HEK293 (cell line): ENCODE measurements at regions not wholly inside any gene's neighbourhood (a gene's known extent, or its start where the extent isn't known, plus 50 kb on each side); places are given as distances from the start of the nearest gene placed in this dataset.
"Not testable (repeated sequence)": the region's sequence is repeated elsewhere in the genome, so short reads cannot be mapped to it uniquely, and the experiment has no call there.

Source experiments
- CTCF ChIA-PET: fragments of 350-600 bp; formaldehyde crosslinking; extraction: SDS; loops from one replicate; lab custom pipeline; 2021; ENCODE audit warnings: antibody characterized with exemption; lab: Yijun Ruan, JAX
- POLR2A ChIA-PET: fragments of 300-600 bp; formaldehyde crosslinking; extraction: SDS; loops from one replicate; lab custom pipeline; 2020; ENCODE audit warnings: antibody characterized with exemption, inconsistent platforms; lab: Yijun Ruan, JAX
- H3K27ac ChIP-seq: fragments of 200-500 bp; sonication (Bioruptor generic); 2 replicates; pipeline ENCODE4 v1.5.1; 2014; ENCODE audit warnings: low read depth, low read length, control low read depth, inconsistent platforms; ENCODE audit errors: extremely low read depth
- H3K36me3 ChIP-seq, 2 experiments: fragments of 200-500 bp in 1 of 2; sonication (Bioruptor generic) in 1 of 2; 1 replicate in 1 of 2; 2 replicates in 1 of 2; pipeline ENCODE4 v1.5.1; 2014 to 2017; ENCODE audit warnings: inconsistent platforms in 2 of 2, low read length in 2 of 2; ENCODE audit not compliant: control insufficient read depth in 2 of 2, insufficient read depth in 1 of 2
- H3K4me1 ChIP-seq: fragments of 200-500 bp; sonication (Bioruptor generic); 2 replicates; pipeline ENCODE4 v1.5.1; 2014; ENCODE audit warnings: mild to moderate bottlenecking, low read length, inconsistent platforms; ENCODE audit not compliant: control insufficient read depth, insufficient read depth
- H3K4me3 ChIP-seq: 2 replicates; pipeline ENCODE4 v1.5.1; 2011; ENCODE audit warnings: low read depth, mild to moderate bottlenecking, control low read depth, low read length, moderate library complexity
- H3K9me3 ChIP-seq: fragments of 200-500 bp; sonication (Bioruptor generic); 2 replicates; pipeline ENCODE4 v1.5.1; 2014; ENCODE audit warnings: low read depth, low read length, inconsistent platforms; ENCODE audit not compliant: control insufficient read depth, insufficient read depth
- BCL11A ChIP-seq: fragments of 450-650 bp; formaldehyde crosslinking; IDR thresholded peaks from 2 replicates; pipeline ENCODE4 v1.5.1; 2016; ENCODE audit warnings: low read depth, missing biosample characterization, missing genetic modification characterization
- GLIS2 ChIP-seq: fragments of 450-650 bp; formaldehyde crosslinking; IDR thresholded peaks from 2 replicates; pipeline ENCODE4 v1.5.1; 2016; ENCODE audit warnings: missing biosample characterization, missing genetic modification characterization
- MZF1 ChIP-seq: fragments of 450-650 bp; formaldehyde crosslinking; IDR thresholded peaks from 2 replicates; pipeline ENCODE4 v1.5.1; 2017; ENCODE audit warnings: missing biosample characterization, missing genetic modification characterization, borderline replicate concordance
- SP7 ChIP-seq: fragments of 450-650 bp; formaldehyde crosslinking; IDR thresholded peaks from 2 replicates; pipeline ENCODE4 v1.5.1; 2016; ENCODE audit warnings: missing biosample characterization, missing genetic modification characterization
- TCF7L2 ChIP-seq: IDR thresholded peaks from 2 replicates; pipeline ENCODE4 v1.6.1; 2011; ENCODE audit warnings: low read depth, mild to moderate bottlenecking, inconsistent platforms, low read length, moderate library complexity, borderline replicate concordance
- ZNF18 ChIP-seq: fragments of 450-650 bp; formaldehyde crosslinking; IDR thresholded peaks from 2 replicates; pipeline ENCODE4 v1.5.1; 2016; ENCODE audit warnings: missing biosample characterization, missing genetic modification characterization
- ZNF23 ChIP-seq: fragments of 450-650 bp; formaldehyde crosslinking; IDR thresholded peaks from 2 replicates; pipeline ENCODE4 v1.5.1; 2016; ENCODE audit warnings: missing biosample characterization, missing genetic modification characterization, borderline replicate concordance
- ZNF335 ChIP-seq: fragments of 450-650 bp; formaldehyde crosslinking; conservative IDR thresholded peaks from 2 replicates; pipeline ENCODE4 v1.5.1; 2016; ENCODE audit warnings: missing biosample characterization, missing genetic modification characterization
- ZNF354C ChIP-seq: fragments of 450-650 bp; formaldehyde crosslinking; IDR thresholded peaks from 2 replicates; pipeline ENCODE4 v1.5.1; 2016; ENCODE audit warnings: missing biosample characterization, missing genetic modification characterization, low read depth, borderline replicate concordance
- ZNF416 ChIP-seq: fragments of 450-650 bp; formaldehyde crosslinking; IDR thresholded peaks from 2 replicates; pipeline ENCODE4 v1.5.1; 2016; ENCODE audit warnings: missing biosample characterization, missing genetic modification characterization
- ZNF423 ChIP-seq: fragments of 450-650 bp; formaldehyde crosslinking; IDR thresholded peaks from 2 replicates; pipeline ENCODE4 v1.5.1; 2016; ENCODE audit warnings: missing biosample characterization, missing genetic modification characterization
- ZNF501 ChIP-seq: fragments of 450-650 bp; formaldehyde crosslinking; IDR thresholded peaks from 2 replicates; pipeline ENCODE4 v1.5.1; 2016; ENCODE audit warnings: missing biosample characterization, missing genetic modification characterization
- ZNF510 ChIP-seq: fragments of 450-650 bp; formaldehyde crosslinking; IDR thresholded peaks from 2 replicates; pipeline ENCODE4 v1.5.1; 2018; ENCODE audit warnings: mild to moderate bottlenecking, missing genetic modification characterization, missing biosample characterization; ENCODE audit not compliant: insufficient replicate concordance
- ZNF558 ChIP-seq: fragments of 450-650 bp; formaldehyde crosslinking; IDR thresholded peaks from 2 replicates; pipeline ENCODE4 v1.5.1; 2016; ENCODE audit warnings: missing biosample characterization, missing genetic modification characterization
- ZNF596 ChIP-seq: fragments of 450-650 bp; IDR thresholded peaks from 2 replicates; pipeline ENCODE4 v1.5.0; 2018; ENCODE audit warnings: missing biosample characterization, mild to moderate bottlenecking, missing genetic modification characterization, moderate library complexity
- ZNF791 ChIP-seq: fragments of 450-650 bp; formaldehyde crosslinking; IDR thresholded peaks from 2 replicates; pipeline ENCODE4 v1.5.1; 2016; ENCODE audit warnings: missing biosample characterization, missing genetic modification characterization
- ZNF792 ChIP-seq: fragments of 450-650 bp; formaldehyde crosslinking; IDR thresholded peaks from 2 replicates; pipeline ENCODE4 v1.5.1; 2016; ENCODE audit warnings: missing biosample characterization, missing genetic modification characterization
- ZSCAN18 ChIP-seq: fragments of 450-650 bp; formaldehyde crosslinking; IDR thresholded peaks from 2 replicates; pipeline ENCODE4 v1.5.1; 2016; ENCODE audit warnings: missing biosample characterization, missing genetic modification characterization
- ZSCAN5A ChIP-seq: fragments of 450-650 bp; formaldehyde crosslinking; IDR thresholded peaks from 2 replicates; pipeline ENCODE4 v1.5.1; 2016; ENCODE audit warnings: missing biosample characterization, missing genetic modification characterization
- TF ChIP-seq, protein P1 (sequence below): fragments of 450-650 bp; formaldehyde crosslinking; IDR thresholded peaks from 2 replicates; pipeline ENCODE4 v1.5.1; 2016; ENCODE audit warnings: missing biosample characterization, missing genetic modification characterization
- TF ChIP-seq, protein P2 (sequence below): fragments of 450-650 bp; formaldehyde crosslinking; conservative IDR thresholded peaks from 2 replicates; pipeline ENCODE4 v1.5.1; 2016; ENCODE audit warnings: low read depth, missing biosample characterization, missing genetic modification characterization

DNA sequence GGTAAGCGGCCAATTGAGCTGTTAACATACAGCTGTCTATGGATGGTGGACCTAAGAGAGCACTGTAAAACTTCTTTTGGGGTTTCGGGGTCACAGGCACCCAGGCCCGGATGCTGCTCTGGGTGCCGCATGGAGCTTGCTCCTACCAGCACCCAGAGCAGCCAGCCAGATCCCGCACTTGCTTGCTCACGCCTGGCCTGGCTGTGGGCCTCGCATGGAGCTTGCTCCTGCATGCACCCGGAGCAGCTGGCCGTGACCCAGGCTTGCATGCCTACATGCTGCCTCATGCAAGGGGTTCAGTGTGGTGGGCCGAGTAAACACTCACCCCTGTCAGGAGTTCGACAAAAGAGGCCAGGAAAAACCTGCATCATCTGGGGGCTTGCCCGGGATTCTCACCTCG, 896.9 kb downstream of the SORCS1 start (continued):
- TF ChIP-seq ZSCAN18 (tag by site-specific recombination) = no peak
- TF ChIP-seq, protein P1, sequence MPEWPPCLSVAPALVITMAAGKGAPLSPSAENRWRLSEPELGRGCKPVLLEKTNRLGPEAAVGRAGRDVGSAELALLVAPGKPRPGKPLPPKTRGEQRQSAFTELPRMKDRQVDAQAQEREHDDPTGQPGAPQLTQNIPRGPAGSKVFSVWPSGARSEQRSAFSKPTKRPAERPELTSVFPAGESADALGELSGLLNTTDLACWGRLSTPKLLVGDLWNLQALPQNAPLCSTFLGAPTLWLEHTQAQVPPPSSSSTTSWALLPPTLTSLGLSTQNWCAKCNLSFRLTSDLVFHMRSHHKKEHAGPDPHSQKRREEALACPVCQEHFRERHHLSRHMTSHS = no peak

DNA sequence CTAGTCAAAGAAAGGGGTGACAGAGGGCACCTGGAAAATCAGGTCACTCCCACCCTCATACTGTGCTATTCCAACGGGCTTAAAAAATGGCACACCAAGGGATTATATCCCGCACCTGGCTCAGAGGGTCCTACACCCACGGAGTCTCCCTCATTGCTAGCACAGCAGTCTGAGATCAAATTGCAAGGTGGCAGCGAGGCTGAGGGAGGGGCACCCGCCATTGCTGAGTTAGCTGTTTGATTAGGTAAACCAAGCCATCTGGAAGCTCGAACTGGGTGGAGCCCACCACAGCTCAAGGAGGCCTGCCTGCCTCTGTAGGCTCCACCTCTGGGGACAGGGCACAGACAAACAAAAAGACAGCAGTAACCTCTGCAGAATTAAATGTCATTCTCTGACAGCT, 907.1 kb downstream of the SORCS1 start:
- H3K4me3 ChIP-seq, H3K9me3 ChIP-seq, H3K4me1 ChIP-seq, CTCF ChIA-PET, H3K27ac ChIP-seq, POLR2A ChIA-PET, H3K36me3 ChIP-seq: not testable (repeated sequence)

DNA sequence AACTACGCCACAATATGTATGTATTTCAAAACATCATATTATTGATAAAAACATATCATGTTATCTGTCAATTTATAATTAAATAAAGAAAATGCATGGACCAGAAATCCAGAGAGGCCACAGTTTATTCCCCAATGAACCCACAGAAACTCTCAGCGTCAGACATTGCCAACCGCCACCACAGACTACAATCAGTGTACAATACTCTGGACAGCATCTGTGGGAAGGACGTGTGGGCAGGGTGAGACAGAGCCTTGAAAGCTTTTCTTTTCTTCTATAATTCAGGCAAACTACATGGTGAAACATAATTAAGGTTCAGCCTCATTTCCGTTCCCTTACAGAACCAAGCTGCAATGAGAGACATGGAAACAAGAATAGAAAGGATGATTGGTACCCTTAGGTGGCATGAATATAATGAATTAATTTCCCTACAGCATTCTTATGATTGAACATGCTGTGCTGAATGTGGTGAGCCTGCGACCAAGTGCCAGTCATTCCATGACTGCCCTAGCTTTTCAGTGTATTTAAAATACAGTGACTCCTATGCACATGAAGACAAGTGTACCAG, 909.3 kb downstream of the SORCS1 start:
- Histone ChIP-seq H3K4me3 (no peak overlapping the region), H3K36me3 (no peaks in the 10 kb centered on the region; a peak in 1 of 3 replicates), H3K9me3 (no peaks in the 10 kb centered on the region), H3K4me1 (no peaks in the 10 kb centered on the region), H3K27ac (no peak overlapping the region)
- ChIA-PET CTCF (no interaction called here), POLR2A (no interaction called here)
- TF ChIP-seq ZNF596 (no peak), ZSCAN5A (tag by site-specific recombination) (no peak), TCF7L2 (no peak), ZNF423 (tag by site-specific recombination) (no peak), GLIS2 (tag by site-specific recombination) (no peak), ZNF501 (no peak), ZNF354C (tag by site-specific recombination) (no peak), ZNF792 (no peak), ZNF23 (tag by site-specific recombination) (no peak), ZNF18 (tag by site-specific recombination) (no peak)

GRCh38 chr10:106254071-106254470, 910.4 kb downstream of the SORCS1 start:
- POLR2A ChIA-PET = no interaction called here
- CTCF ChIA-PET = interaction anchor here (0.6 kb wide), 1 partner anchor 421 kb away, joined by 3 read pairs; no protein-coding TSS in a partner anchor
- TF ChIP-seq, protein P2, sequence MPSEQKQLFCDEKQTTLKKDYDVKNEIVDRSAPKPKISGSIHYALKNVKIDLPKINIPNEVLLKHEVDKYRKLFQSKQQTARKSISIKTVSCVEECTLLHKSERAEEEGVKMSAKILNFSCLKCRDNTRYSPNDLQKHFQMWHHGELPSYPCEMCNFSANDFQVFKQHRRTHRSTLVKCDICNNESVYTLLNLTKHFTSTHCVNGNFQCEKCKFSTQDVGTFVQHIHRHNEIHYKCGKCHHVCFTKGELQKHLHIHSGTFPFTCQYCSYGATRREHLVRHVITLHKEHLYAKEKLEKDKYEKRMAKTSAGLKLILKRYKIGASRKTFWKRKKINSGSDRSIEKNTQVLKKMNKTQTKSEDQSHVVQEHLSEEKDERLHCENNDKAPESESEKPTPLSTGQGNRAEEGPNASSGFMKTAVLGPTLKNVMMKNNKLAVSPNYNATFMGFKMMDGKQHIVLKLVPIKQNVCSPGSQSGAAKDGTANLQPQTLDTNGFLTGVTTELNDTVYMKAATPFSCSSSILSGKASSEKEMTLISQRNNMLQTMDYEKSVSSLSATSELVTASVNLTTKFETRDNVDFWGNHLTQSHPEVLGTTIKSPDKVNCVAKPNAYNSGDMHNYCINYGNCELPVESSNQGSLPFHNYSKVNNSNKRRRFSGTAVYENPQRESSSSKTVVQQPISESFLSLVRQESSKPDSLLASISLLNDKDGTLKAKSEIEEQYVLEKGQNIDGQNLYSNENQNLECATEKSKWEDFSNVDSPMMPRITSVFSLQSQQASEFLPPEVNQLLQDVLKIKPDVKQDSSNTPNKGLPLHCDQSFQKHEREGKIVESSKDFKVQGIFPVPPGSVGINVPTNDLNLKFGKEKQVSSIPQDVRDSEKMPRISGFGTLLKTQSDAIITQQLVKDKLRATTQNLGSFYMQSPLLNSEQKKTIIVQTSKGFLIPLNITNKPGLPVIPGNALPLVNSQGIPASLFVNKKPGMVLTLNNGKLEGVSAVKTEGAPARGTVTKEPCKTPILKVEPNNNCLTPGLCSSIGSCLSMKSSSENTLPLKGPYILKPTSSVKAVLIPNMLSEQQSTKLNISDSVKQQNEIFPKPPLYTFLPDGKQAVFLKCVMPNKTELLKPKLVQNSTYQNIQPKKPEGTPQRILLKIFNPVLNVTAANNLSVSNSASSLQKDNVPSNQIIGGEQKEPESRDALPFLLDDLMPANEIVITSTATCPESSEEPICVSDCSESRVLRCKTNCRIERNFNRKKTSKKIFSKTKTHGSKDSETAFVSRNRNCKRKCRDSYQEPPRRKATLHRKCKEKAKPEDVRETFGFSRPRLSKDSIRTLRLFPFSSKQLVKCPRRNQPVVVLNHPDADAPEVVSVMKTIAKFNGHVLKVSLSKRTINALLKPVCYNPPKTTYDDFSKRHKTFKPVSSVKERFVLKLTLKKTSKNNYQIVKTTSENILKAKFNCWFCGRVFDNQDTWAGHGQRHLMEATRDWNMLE (tag by site-specific recombination) = no peak
- no peak for TF ChIP-seq ZNF558 (tag by site-specific recombination)
- no peak for TF ChIP-seq ZNF335 (tag by site-specific recombination)
- no peak for TF ChIP-seq MZF1 (tag by site-specific recombination)
- no peak for TF ChIP-seq ZNF416
- TF ChIP-seq ZNF510 (tag by site-specific recombination) = no peak
- TF ChIP-seq ZNF791 (tag by site-specific recombination) = no peak
- TF ChIP-seq BCL11A (tag by site-specific recombination) = no peak
- TF ChIP-seq SP7 = no peak

More at GRCh38 chr10:106254071-106254470, 910.4 kb downstream of the SORCS1 start:
- Histone ChIP-seq H3K27ac (no peak overlapping the region), H3K36me3 (no peaks in the 10 kb centered on the region; a peak in 1 of 3 replicates), H3K9me3 (no peaks in the 10 kb centered on the region), H3K4me3 (no peak overlapping the region), H3K4me1 (no peaks in the 10 kb centered on the region)
